ENCODE measurements at regions not wholly inside any gene's neighbourhood (a gene's known extent, or its start where the extent isn't known, plus 50 kb on each side); places are given as distances from the start of the nearest gene placed in this dataset.
"Not testable (repeated sequence)": the region's sequence is repeated elsewhere in the genome, so short reads cannot be mapped to it uniquely, and the experiment has no call there.

DNA sequence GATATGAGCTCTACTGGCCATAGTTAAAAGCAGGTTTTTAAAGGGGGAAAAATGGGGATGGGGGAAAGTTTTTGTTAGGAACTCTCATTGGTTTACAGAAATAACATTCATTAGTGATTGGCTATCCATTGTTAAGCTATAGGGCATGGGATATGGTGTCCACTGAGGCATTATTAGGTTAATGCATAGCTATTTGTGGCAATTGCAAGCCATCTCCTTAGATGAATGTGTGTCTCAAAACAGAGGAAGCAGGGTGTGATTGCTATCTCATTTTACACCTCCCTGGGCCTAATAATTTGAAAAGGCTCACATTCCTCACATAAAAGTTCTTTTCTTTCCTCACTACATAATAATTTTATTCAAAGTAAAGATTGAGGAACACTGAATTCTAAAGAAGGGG is 396.6 kb downstream of the TAFA4 start:
- H3K27ac Mint-ChIP-seq, result no peak overlapping the region
- H3K27me3 Mint-ChIP-seq (ENCODE audit: low read depth), result peaks cover 3% of the 10 kb centered on the region
- no peaks in the 10 kb centered on the region for H3K36me3 Mint-ChIP-seq (ENCODE audit: low read depth)
- H3K4me1 Mint-ChIP-seq, result no peaks in the 10 kb centered on the region
- H3K9me3 Mint-ChIP-seq, result no peaks in the 10 kb centered on the region
- TF ChIP-seq CTCF (IDR thresholded peaks at IDR 0.05; ENCODE audit: unreplicated experiment in 3 of 3), result no peak
- no peak overlapping the region for H3K4me3 Mint-ChIP-seq

- no peak overlapping the region for H3K4me3 Mint-ChIP-seq
- H3K4me1 Mint-ChIP-seq, result no peaks in the 10 kb centered on the region
- H3K9me3 Mint-ChIP-seq, result no peaks in the 10 kb centered on the region
- no peak for TF ChIP-seq CTCF (IDR thresholded peaks at IDR 0.05; ENCODE audit: unreplicated experiment in 3 of 3)
- no peak overlapping the region for H3K27ac Mint-ChIP-seq
- H3K36me3 Mint-ChIP-seq (ENCODE audit: low read depth), result no peaks in the 10 kb centered on the region
- H3K27me3 Mint-ChIP-seq (ENCODE audit: low read depth), result no peaks in the 10 kb centered on the region
These were observed 409.0 kb downstream of the TAFA4 start for GRCh38 chr3:68523330-68523729.

GRCh38 chr3:68515237-68515636 is 417.1 kb downstream of the TAFA4 start:
- no peak overlapping the region for H3K27ac Mint-ChIP-seq
- no peak for TF ChIP-seq CTCF (IDR thresholded peaks at IDR 0.05; ENCODE audit: unreplicated experiment in 3 of 3)
- H3K27me3 Mint-ChIP-seq (ENCODE audit: low read depth), result no peaks in the 10 kb centered on the region
- no peak overlapping the region for H3K4me3 Mint-ChIP-seq
- no peaks in the 10 kb centered on the region for H3K36me3 Mint-ChIP-seq (ENCODE audit: low read depth)
- no peaks in the 10 kb centered on the region for H3K9me3 Mint-ChIP-seq
- no peaks in the 10 kb centered on the region for H3K4me1 Mint-ChIP-seq

DNA sequence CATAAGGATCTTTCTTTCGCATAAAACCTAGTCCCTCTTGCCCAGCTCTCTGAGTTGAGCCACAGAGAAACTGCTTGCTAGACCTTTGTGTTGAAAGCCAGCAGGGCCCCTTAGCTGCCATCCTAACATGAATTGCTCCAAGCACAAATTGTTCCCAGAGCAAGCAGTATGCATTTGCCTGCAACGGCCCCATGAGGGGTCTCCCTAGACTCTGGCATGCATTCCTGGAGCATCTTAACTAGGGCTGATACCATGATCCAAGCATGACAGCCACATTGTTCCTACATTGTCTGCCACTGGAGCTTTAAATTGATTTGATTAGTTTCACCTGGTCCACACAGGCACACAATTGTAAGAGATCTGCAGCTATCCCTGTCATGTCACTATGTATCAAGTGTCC is 428.1 kb downstream of the TAFA4 start:
- no peaks in the 10 kb centered on the region for H3K4me1 Mint-ChIP-seq
- H3K9me3 Mint-ChIP-seq, result no peaks in the 10 kb centered on the region
- H3K27me3 Mint-ChIP-seq (ENCODE audit: low read depth), result no peaks in the 10 kb centered on the region
- H3K36me3 Mint-ChIP-seq (ENCODE audit: low read depth), result no peaks in the 10 kb centered on the region
- TF ChIP-seq CTCF (IDR thresholded peaks at IDR 0.05; ENCODE audit: unreplicated experiment in 3 of 3), result no peak
- no peak overlapping the region for H3K27ac Mint-ChIP-seq
- no peak overlapping the region for H3K4me3 Mint-ChIP-seq

DNA sequence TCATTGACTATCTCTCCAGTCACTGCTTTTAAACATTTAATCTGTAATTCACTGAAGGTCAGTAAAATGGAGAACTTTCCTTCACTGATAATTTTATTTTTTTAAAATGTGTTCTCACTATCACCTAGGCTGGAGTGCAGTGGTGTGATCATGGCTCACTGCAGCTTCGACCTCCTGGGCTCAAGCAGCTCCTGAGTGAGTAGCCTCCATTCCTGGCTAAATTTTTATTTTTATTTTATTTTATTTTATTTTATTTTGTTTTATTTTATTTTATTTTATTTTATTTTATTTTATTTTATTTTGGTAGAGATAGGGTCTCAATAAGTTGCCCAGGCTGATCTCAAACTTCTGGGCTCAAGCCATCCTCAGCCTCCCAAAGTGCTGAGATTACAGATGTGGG is 446.5 kb downstream of the TAFA4 start:
- H3K9me3 Mint-ChIP-seq; H3K27me3 Mint-ChIP-seq (ENCODE audit: low read depth); H3K27ac Mint-ChIP-seq; H3K4me3 Mint-ChIP-seq; H3K36me3 Mint-ChIP-seq (ENCODE audit: low read depth): not testable (repeated sequence)
- H3K4me1 Mint-ChIP-seq, result peaks cover 16% of the 10 kb centered on the region

GRCh38 chr3:68485051-68485450 is 447.3 kb downstream of the TAFA4 start:
- no peaks in the 10 kb centered on the region for H3K36me3 Mint-ChIP-seq (ENCODE audit: low read depth)
- no peak for TF ChIP-seq CTCF (IDR thresholded peaks at IDR 0.05; ENCODE audit: unreplicated experiment in 3 of 3)
- no peaks in the 10 kb centered on the region for H3K9me3 Mint-ChIP-seq
- no peak overlapping the region for H3K27ac Mint-ChIP-seq
- no peaks in the 10 kb centered on the region for H3K27me3 Mint-ChIP-seq (ENCODE audit: low read depth)
- H3K4me1 Mint-ChIP-seq, result peaks cover 16% of the 10 kb centered on the region
- no peak overlapping the region for H3K4me3 Mint-ChIP-seq

GRCh38 chr3:68483601-68484000 is 448.7 kb downstream of the TAFA4 start:
- Mint-ChIP-seq H3K27ac (no peak overlapping the region), H3K9me3 (no peaks in the 10 kb centered on the region), H3K4me3 (no peak overlapping the region), H3K27me3 (ENCODE audit: low read depth) (no peaks in the 10 kb centered on the region), H3K36me3 (ENCODE audit: low read depth) (no peaks in the 10 kb centered on the region), H3K4me1 (peaks cover 16% of the 10 kb centered on the region)
- TF ChIP-seq CTCF (IDR thresholded peaks at IDR 0.05; ENCODE audit: unreplicated experiment in 3 of 3), result no peak
